Panc1 (cell line): ENCODE measurements at regions not wholly inside any gene's neighbourhood (a gene's known extent, or its start where the extent isn't known, plus 50 kb on each side); places are given as distances from the start of the nearest gene placed in this dataset.

Source experiments
- ATAC-seq: fragments of 200-7000 bp; cut with Tn5 transposase; 2 replicates; pipeline ENCODE4 v1.9.1; 2020; ENCODE audit warnings: mild to moderate bottlenecking, moderate library complexity
- BruUV-seq: library from RNA; stranded (reverse); fragments of 400-500 nt; replicated peaks from 2 replicates; lab custom pipeline; 2021; lab: Mats Ljungman, UMichigan
- CTCF ChIA-PET: fragments of 300-600 bp; sonication (Branson Sonifier 250); formaldehyde crosslinking; loops from one replicate; lab custom pipeline; 2022; ENCODE audit warnings: antibody characterized with exemption; lab: Charles Lee
- POLR2A ChIA-PET: fragments of 300-600 bp; sonication (Branson Sonifier 250); formaldehyde crosslinking; loops from one replicate; lab custom pipeline; 2022; ENCODE audit warnings: antibody characterized with exemption; lab: Charles Lee
- DNase-seq: peaks from one replicate; pipeline ENCODE4 v3.0.0-alpha.2; 2010; ENCODE audit warnings: low read depth, low spot score
- H3K27ac ChIP-seq: 2 replicates; pipeline ENCODE4 v1.5.1; 2011; ENCODE audit warnings: mild to moderate bottlenecking, low read length, inconsistent platforms
- H3K27me3 ChIP-seq: fragments of 200-500 bp; sonication (Bioruptor generic); 2 replicates; pipeline ENCODE4 v1.6.0; 2014; ENCODE audit warnings: low read length, inconsistent platforms; ENCODE audit not compliant: control insufficient read depth, insufficient read depth
- H3K36me3 ChIP-seq: fragments of 200-500 bp; sonication (Bioruptor generic); 2 replicates; pipeline ENCODE4 v1.5.1; 2014; ENCODE audit warnings: inconsistent platforms, mild to moderate bottlenecking, low read length, moderate library complexity; ENCODE audit not compliant: control insufficient read depth, insufficient read depth
- H3K4me1 ChIP-seq: 2 replicates; pipeline ENCODE4 v1.5.1; 2011; ENCODE audit warnings: inconsistent platforms, mild to moderate bottlenecking, low read length, moderate library complexity; ENCODE audit not compliant: control insufficient read depth, insufficient read depth
- H3K4me3 ChIP-seq, 2 experiments: 2 replicates each; pipeline ENCODE4 v1.5.1; 2011 to 2012; ENCODE audit warnings: low read depth in 2 of 2, low read length in 2 of 2, mild to moderate bottlenecking in 2 of 2, inconsistent platforms in 1 of 2, moderate library complexity in 1 of 2
- H3K9me3 ChIP-seq: fragments of 200-500 bp; sonication (Bioruptor generic); 2 replicates; pipeline ENCODE4 v1.5.1; 2014; ENCODE audit warnings: low read depth, mild to moderate bottlenecking, inconsistent platforms, low read length, moderate library complexity; ENCODE audit not compliant: control insufficient read depth, insufficient read depth
- POLR2AphosphoS5 ChIP-seq: IDR thresholded peaks from 2 replicates; pipeline ENCODE4 v1.6.1; 2012; ENCODE audit warnings: mild to moderate bottlenecking, low read depth, low read length, moderate library complexity
- REST ChIP-seq, 2 experiments: IDR thresholded peaks; 2 replicates each; pipeline ENCODE4 v1.6.1; 2011 to 2012; ENCODE audit warnings: low read depth in 2 of 2, control low read depth in 1 of 2, low read length in 1 of 2, mild to moderate bottlenecking in 1 of 2, moderate library complexity in 1 of 2; ENCODE audit not compliant: insufficient read depth in 1 of 2
- SIN3A ChIP-seq: IDR thresholded peaks from 2 replicates; pipeline ENCODE4 v1.6.1; 2012; ENCODE audit warnings: low read depth, mild to moderate bottlenecking, low read length, moderate library complexity, borderline replicate concordance; ENCODE audit not compliant: insufficient read depth
- TCF7L2 ChIP-seq: IDR thresholded peaks from 2 replicates; pipeline ENCODE4 v1.6.1; 2011; ENCODE audit warnings: mild to moderate bottlenecking, low read depth, low read length, inconsistent platforms
- in situ Hi-C: cut with HindIII; loops from 2 replicates; pipeline ENCODE4 v1.10.0; 2016; ENCODE audit warnings: low sequenced_read_pairs, low pct_unique_long_range_greater_than_20kb
- intact Hi-C: fragments of 100-400 bp; cut with micrococcal nuclease; formaldehyde crosslinking; loops from one replicate; pipeline ENCODE4 v1.10.0; 2022; ENCODE audit not compliant: unreplicated experiment
- TF ChIP-seq, protein P1 (sequence below): fragments of 450-650 bp; IDR thresholded peaks from 2 replicates; pipeline ENCODE4 v1.5.1; 2017; ENCODE audit warnings: mild to moderate bottlenecking

DNA sequence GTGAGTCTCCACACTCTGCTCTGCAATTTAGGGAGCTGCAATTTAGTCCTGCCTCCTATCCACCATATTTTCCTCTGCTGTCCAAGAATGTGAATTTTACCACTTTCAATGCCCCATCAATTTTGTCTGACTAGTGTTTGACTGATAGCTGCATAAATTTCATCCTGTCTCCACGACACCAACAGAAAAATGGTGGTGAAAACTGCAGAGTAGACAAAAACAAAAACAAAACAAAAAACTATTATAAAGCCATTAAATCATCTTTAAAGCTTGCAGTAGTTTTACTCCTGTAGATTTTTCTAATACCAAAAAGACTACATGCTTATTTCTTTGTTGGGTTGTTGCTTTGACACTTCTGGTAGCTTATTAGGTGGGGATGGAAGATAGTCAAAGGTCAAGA, 322.0 kb downstream of the PAX1 start:
- intact Hi-C loops, result no loop called here
- Histone ChIP-seq H3K4me3 (no peak overlapping the region), H3K27me3 (no peaks in the 10 kb centered on the region), H3K9me3 (no peaks in the 10 kb centered on the region), H3K36me3 (no peaks in the 10 kb centered on the region), H3K27ac (no peak overlapping the region), H3K4me1 (no peaks in the 10 kb centered on the region)
- DNase-seq (no peak), ATAC-seq (no peak)
- TF ChIP-seq, protein P1, sequence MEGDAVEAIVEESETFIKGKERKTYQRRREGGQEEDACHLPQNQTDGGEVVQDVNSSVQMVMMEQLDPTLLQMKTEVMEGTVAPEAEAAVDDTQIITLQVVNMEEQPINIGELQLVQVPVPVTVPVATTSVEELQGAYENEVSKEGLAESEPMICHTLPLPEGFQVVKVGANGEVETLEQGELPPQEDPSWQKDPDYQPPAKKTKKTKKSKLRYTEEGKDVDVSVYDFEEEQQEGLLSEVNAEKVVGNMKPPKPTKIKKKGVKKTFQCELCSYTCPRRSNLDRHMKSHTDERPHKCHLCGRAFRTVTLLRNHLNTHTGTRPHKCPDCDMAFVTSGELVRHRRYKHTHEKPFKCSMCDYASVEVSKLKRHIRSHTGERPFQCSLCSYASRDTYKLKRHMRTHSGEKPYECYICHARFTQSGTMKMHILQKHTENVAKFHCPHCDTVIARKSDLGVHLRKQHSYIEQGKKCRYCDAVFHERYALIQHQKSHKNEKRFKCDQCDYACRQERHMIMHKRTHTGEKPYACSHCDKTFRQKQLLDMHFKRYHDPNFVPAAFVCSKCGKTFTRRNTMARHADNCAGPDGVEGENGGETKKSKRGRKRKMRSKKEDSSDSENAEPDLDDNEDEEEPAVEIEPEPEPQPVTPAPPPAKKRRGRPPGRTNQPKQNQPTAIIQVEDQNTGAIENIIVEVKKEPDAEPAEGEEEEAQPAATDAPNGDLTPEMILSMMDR, result no peak
- TF ChIP-seq REST (IDR thresholded peaks at IDR 0.05; ENCODE audit: insufficient read depth in 1 of 2, low read depth in 2 of 2, low read length in 1 of 2) (no peak), POLR2AphosphoS5 (no peak), SIN3A (no peak), TCF7L2 (no peak)
- BruUV-seq, result no TSS peak
- POLR2A ChIA-PET, result no interaction called here
- CTCF ChIA-PET, result no interaction called here
- in situ Hi-C loops, result no loop called here

DNA sequence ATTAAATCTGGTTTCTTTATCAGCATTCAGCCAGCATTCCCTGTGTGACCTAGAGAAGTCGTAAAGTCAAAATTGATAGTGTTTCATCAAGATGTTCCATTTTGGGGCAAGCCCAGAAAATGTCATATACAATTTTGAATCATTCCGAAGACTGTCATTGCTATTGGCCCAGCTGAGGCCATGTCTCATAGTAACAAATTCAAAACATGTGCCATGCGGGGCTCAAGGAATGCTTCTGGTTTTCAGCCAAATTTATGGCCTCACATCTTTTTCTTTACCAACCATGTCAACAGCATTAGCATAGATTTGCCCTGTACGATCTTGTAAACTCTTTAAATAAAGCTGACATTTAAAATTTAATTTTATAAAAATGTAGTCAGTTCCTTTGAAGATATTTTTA, 314.7 kb downstream of the PAX1 start:
- Histone ChIP-seq H3K27me3 (no peaks in the 10 kb centered on the region), H3K27ac (no peak overlapping the region), H3K4me3 (no peak overlapping the region), H3K36me3 (no peaks in the 10 kb centered on the region), H3K4me1 (no peaks in the 10 kb centered on the region), H3K9me3 (no peaks in the 10 kb centered on the region)
- no peak for TF ChIP-seq TCF7L2
- TF ChIP-seq, protein P1, result no peak
- TF ChIP-seq POLR2AphosphoS5, result no peak
- DNase-seq, result no peak
- POLR2A ChIA-PET, result no interaction called here
- intact Hi-C loops, result no loop called here
- no TSS peak for BruUV-seq
- CTCF ChIA-PET, result no interaction called here
- no peak for ATAC-seq
- in situ Hi-C loops, result no loop called here
